HepG2 (cell line): ENCODE measurements at regions not wholly inside any gene's neighbourhood (a gene's known extent, or its start where the extent isn't known, plus 50 kb on each side); places are given as distances from the start of the nearest gene placed in this dataset.
"Not testable (repeated sequence)": the region's sequence is repeated elsewhere in the genome, so short reads cannot be mapped to it uniquely, and the experiment has no call there.

Experiments
- MTA3 ChIP-seq: sonication (generic); formaldehyde crosslinking; IDR thresholded peaks from 2 replicates; pipeline ENCODE4 v1.4.0; 2020; ENCODE audit warnings: missing genetic modification reagents
- POLR2A ChIP-seq, 2 experiments: IDR thresholded peaks; 2 replicates each; pipeline ENCODE4 v1.6.1; 2011; ENCODE audit warnings: low read depth in 2 of 2, low read length in 2 of 2, mild to moderate bottlenecking in 1 of 2, moderate library complexity in 1 of 2; ENCODE audit not compliant: insufficient read depth in 1 of 2
- ZFP36 ChIP-seq: fragments of 150-350 bp; IDR thresholded peaks from 2 replicates; pipeline ENCODE4 v1.6.1; 2018; ENCODE audit warnings: borderline replicate concordance, low read length, low read depth; ENCODE audit not compliant: partially characterized antibody
- ZNF230 ChIP-seq: sonication (generic); formaldehyde crosslinking; IDR thresholded peaks from 2 replicates; pipeline ENCODE4 v1.4.0; 2020; ENCODE audit warnings: mild to moderate bottlenecking, missing genetic modification reagents

DNA sequence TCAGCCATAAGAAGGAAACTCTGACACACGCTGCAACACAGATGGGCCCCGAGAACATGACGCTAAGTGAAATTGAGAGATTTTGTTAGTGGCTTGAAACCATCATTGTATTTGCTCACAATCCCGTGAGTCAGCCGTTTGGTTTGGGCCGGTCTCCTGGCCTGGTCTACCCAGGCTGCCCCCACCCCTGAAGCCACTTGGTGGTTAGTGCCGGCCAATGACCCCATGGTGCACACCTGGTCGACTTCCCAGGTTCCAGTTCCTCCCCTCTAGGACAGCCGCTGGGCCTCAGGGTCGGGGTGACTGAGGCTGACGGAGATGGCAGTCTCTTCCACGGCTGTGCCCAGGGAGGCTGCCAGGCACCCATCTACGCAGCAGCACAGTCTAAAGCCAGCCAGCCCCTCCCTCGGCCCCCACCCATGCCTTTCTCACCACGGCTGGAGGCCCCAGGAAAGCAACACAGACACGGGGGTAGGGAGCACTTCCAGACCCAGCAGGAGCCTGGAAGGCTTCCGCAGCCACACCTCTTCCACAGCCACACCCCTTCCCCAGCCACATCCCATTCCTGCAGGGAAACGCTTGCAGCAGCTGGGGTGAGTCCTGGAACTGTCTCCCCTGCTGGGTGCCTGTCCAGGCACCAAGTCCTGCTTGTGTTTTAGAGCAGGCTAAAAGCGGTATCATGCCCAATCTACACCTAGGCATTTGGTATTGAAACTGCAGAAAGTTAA, 5413.2 kb upstream of the TPTE start:
- TF ChIP-seq ZNF230; ZFP36; POLR2A (IDR thresholded peaks at IDR 0.05; ENCODE audit: insufficient read depth in 1 of 2, low read depth in 2 of 2, low read length in 2 of 2); MTA3 (CRISPR knock-in tag): not testable (repeated sequence)
